HCT116 (cell line): ENCODE measurements at regions not wholly inside any gene's neighbourhood (a gene's known extent, or its start where the extent isn't known, plus 50 kb on each side); places are given as distances from the start of the nearest gene placed in this dataset.

Source experiments
- ATAC-seq: fragments of 200-7000 bp; cut with Tn5 transposase; 2 replicates; pipeline ENCODE4 v1.9.1; 2020; ENCODE audit warnings: mild to moderate bottlenecking, moderate library complexity
- BruUV-seq: library from RNA; stranded (reverse); fragments of 400-500 nt; replicated peaks from 2 replicates; lab custom pipeline; 2021; lab: Mats Ljungman, UMichigan
- CTCF ChIA-PET: fragments of 300-600 bp; sonication (Branson Sonifier 250); formaldehyde crosslinking; loops from one replicate; lab custom pipeline; 2021; ENCODE audit warnings: antibody characterized with exemption; lab: Charles Lee
- POLR2A ChIA-PET: fragments of 300-600, 350-600 bp; sonication (Branson Sonifier 250); formaldehyde crosslinking; loops from one replicate; lab custom pipeline; 2021; ENCODE audit warnings: antibody characterized with exemption; lab: Charles Lee
- RAD21 ChIA-PET, 2 experiments: fragments of 300-600 bp; sonication (Branson Sonifier 250); formaldehyde crosslinking; loops; one replicate each; lab custom pipeline; 2023; ENCODE audit warnings: low total read pairs in 2 of 2; ENCODE audit not compliant: uncharacterized antibody in 2 of 2, unreplicated experiment in 2 of 2, low non-redundant PET in 1 of 2; lab: Charles Lee
- DNase-seq: peaks from one replicate; pipeline ENCODE4 v3.0.0-alpha.2; 2010; ENCODE audit warnings: low read depth, low spot score
- H2AFZ ChIP-seq: fragments of 200-600 bp; shearing (Covaris generic), sonication (generic); 2 replicates; pipeline ENCODE4 v1.6.1; 2017; ENCODE audit warnings: low read depth, mixed run types, mixed read lengths, antibody characterized with exemption, low read length; ENCODE audit not compliant: poor library complexity, severe bottlenecking
- H3K27ac ChIP-seq: 2 replicates; pipeline ENCODE4 v1.5.1; 2012; ENCODE audit warnings: low read depth, low read length
- H3K27me3 ChIP-seq: fragments of 200-600 bp; sonication (generic); 2 replicates; pipeline ENCODE4 v1.6.1; 2016; ENCODE audit warnings: mixed run types, low read length, mixed read lengths; ENCODE audit not compliant: insufficient read depth
- H3K36me3 ChIP-seq, 2 experiments: fragments of 200-500 bp in 1 of 2; fragments of 200-600 bp in 1 of 2; sonication (Bioruptor generic) in 1 of 2; sonication (generic) in 1 of 2; 2 replicates each; pipeline versions ENCODE4 v1.5.1 to v1.6.1; 2014 to 2016; ENCODE audit warnings: low read length in 2 of 2, inconsistent platforms in 1 of 2, mixed read lengths in 1 of 2, mixed run types in 1 of 2; ENCODE audit not compliant: insufficient read depth in 2 of 2, control insufficient read depth in 1 of 2
- H3K4me1 ChIP-seq, 2 experiments: fragments of 200-600 bp in 1 of 2; sonication (generic) in 1 of 2; 2 replicates each; pipeline versions ENCODE4 v1.5.1 to v1.6.1; 2012 to 2017; ENCODE audit warnings: low read length in 2 of 2, inconsistent platforms in 1 of 2, mild to moderate bottlenecking in 1 of 2, mixed read lengths in 1 of 2, mixed run types in 1 of 2, moderate library complexity in 1 of 2; ENCODE audit not compliant: insufficient read depth in 2 of 2, control insufficient read depth in 1 of 2
- H3K4me2 ChIP-seq: fragments of 200-600 bp; sonication (generic); 2 replicates; pipeline ENCODE4 v1.6.1; 2017; ENCODE audit warnings: mixed run types, low read length, mixed read lengths
- H3K4me3 ChIP-seq, 2 experiments: fragments of 200-600 bp in 1 of 2; sonication (generic) in 1 of 2; replicated peaks in 1 of 2; 2 replicates each; pipeline ENCODE4 v1.5.1; 2011 to 2016; ENCODE audit warnings: low read length in 2 of 2, control low read depth in 1 of 2, low read depth in 1 of 2, mild to moderate bottlenecking in 1 of 2, mixed read lengths in 1 of 2, mixed run types in 1 of 2
- H3K79me2 ChIP-seq: fragments of 200-600 bp; sonication (generic); 2 replicates; pipeline ENCODE4 v1.6.1; 2017; ENCODE audit warnings: mild to moderate bottlenecking, mixed run types, low read length, moderate library complexity, mixed read lengths; ENCODE audit not compliant: insufficient read depth
- H3K9ac ChIP-seq: fragments of 200-600 bp; sonication (generic); 2 replicates; pipeline ENCODE4 v1.6.1; 2016; ENCODE audit warnings: low read length, mixed read lengths
- H3K9me2 ChIP-seq: fragments of 200-600 bp; sonication (generic), shearing (Covaris generic); 2 replicates; pipeline ENCODE4 v1.6.1; 2017; ENCODE audit warnings: mixed run types, mild to moderate bottlenecking, moderate library complexity; ENCODE audit not compliant: insufficient read depth
- H3K9me3 ChIP-seq, 2 experiments: fragments of 200-500 bp in 1 of 2; fragments of 200-600 bp in 1 of 2; sonication (Bioruptor generic) in 1 of 2; sonication (generic) in 1 of 2; 2 replicates each; pipeline ENCODE4 v1.6.1; 2014 to 2017; ENCODE audit warnings: low read length in 2 of 2, mixed read lengths in 2 of 2, inconsistent platforms in 1 of 2, low read depth in 1 of 2, mild to moderate bottlenecking in 1 of 2, mixed run types in 1 of 2, moderate library complexity in 1 of 2; ENCODE audit not compliant: control insufficient read depth in 1 of 2, insufficient read depth in 1 of 2
- H4K20me1 ChIP-seq: fragments of 200-600 bp; sonication (generic), shearing (Covaris generic); 2 replicates; pipeline ENCODE4 v1.6.1; 2017; ENCODE audit warnings: mixed run types, mild to moderate bottlenecking, moderate library complexity; ENCODE audit not compliant: insufficient read depth
- ATF3 ChIP-seq: IDR thresholded peaks from 2 replicates; pipeline ENCODE4 v1.6.1; 2012
- CTCF ChIP-seq, 3 experiments: fragments of 200-600 bp in 1 of 3; sonication (generic) in 1 of 3; IDR thresholded peaks in 2 of 3; conservative IDR thresholded peaks in 1 of 3; 2 replicates each; pipeline ENCODE4 v1.5.1; 2012 to 2017; ENCODE audit warnings: low read depth in 2 of 3, low read length in 2 of 3, antibody characterized with exemption in 1 of 3, borderline replicate concordance in 1 of 3, control low read depth in 1 of 3, mild to moderate bottlenecking in 1 of 3, mixed read lengths in 1 of 3, mixed run types in 1 of 3, moderate library complexity in 1 of 3; ENCODE audit not compliant: insufficient read depth in 1 of 3
- EGR1 ChIP-seq: IDR thresholded peaks from 2 replicates; pipeline ENCODE4 v1.6.1; 2012; ENCODE audit warnings: low read depth
- ELF1 ChIP-seq: IDR thresholded peaks from 2 replicates; pipeline ENCODE4 v1.6.1; 2012; ENCODE audit warnings: low read depth, borderline replicate concordance
- EZH2 ChIP-seq: fragments of 200-600 bp; sonication (generic); IDR thresholded peaks from 2 replicates; pipeline ENCODE4 v1.6.1; 2017; ENCODE audit warnings: antibody characterized with exemption, mixed run types
- EZH2phosphoT487 ChIP-seq: fragments of 200-600 bp; IDR thresholded peaks from 2 replicates; pipeline ENCODE4 v1.6.1; 2018; ENCODE audit warnings: antibody characterized with exemption, borderline replicate concordance
- FOSL1 ChIP-seq: IDR thresholded peaks from 2 replicates; pipeline ENCODE4 v1.6.1; 2012; ENCODE audit warnings: low read depth
- MAX ChIP-seq: IDR thresholded peaks from 2 replicates; pipeline ENCODE4 v1.6.1; 2012
- POLR2A ChIP-seq: IDR thresholded peaks from 2 replicates; pipeline ENCODE4 v1.7.0; 2011; ENCODE audit warnings: borderline replicate concordance; ENCODE audit not compliant: insufficient read depth, insufficient read length; ENCODE audit errors: extremely low read depth
- RAD21 ChIP-seq: IDR thresholded peaks from 2 replicates; pipeline ENCODE4 v1.6.1; 2012; ENCODE audit warnings: low read depth, mild to moderate bottlenecking
- REST ChIP-seq: IDR thresholded peaks from 2 replicates; pipeline ENCODE4 v1.6.1; 2012; ENCODE audit warnings: low read depth
- SIN3A ChIP-seq: IDR thresholded peaks from 2 replicates; pipeline ENCODE4 v1.6.1; 2012; ENCODE audit warnings: low read depth
- SP1 ChIP-seq: IDR thresholded peaks from 2 replicates; pipeline ENCODE4 v1.6.1; 2012; ENCODE audit warnings: low read depth
- SRF ChIP-seq: IDR thresholded peaks from 2 replicates; pipeline ENCODE4 v1.6.1; 2012; ENCODE audit warnings: low read depth
- TCF7L2 ChIP-seq: IDR thresholded peaks from 2 replicates; pipeline ENCODE4 v1.7.0; 2011; ENCODE audit warnings: borderline replicate concordance, inconsistent platforms; ENCODE audit not compliant: insufficient read depth, insufficient read length; ENCODE audit errors: extremely low read depth
- ZBTB33 ChIP-seq: IDR thresholded peaks from 2 replicates; pipeline ENCODE4 v1.6.1; 2011; ENCODE audit warnings: mild to moderate bottlenecking, low read length, moderate library complexity; ENCODE audit not compliant: insufficient replicate concordance; ENCODE audit errors: extremely low read depth
- ZNF274 ChIP-seq: fragments of 200-500 bp; sonication (Bioruptor generic); IDR thresholded peaks from 2 replicates; pipeline ENCODE4 v1.6.1; 2014; ENCODE audit warnings: mild to moderate bottlenecking, low read depth, low read length, inconsistent platforms
- intact Hi-C: fragments of 100-400 bp; cut with micrococcal nuclease; formaldehyde crosslinking; loops from 2 replicates; pipeline ENCODE4 v1.10.0; 2022

- no peak overlapping the region for H2AFZ ChIP-seq
- no peak for ATAC-seq
- TF ChIP-seq POLR2A (no peak), EZH2 (no peak), SP1 (no peak), SRF (no peak), EZH2phosphoT487 (no peak), FOSL1 (no peak), MAX (no peak), EGR1 (no peak), ZBTB33 (no peak), REST (no peak), TCF7L2 (no peak), ATF3 (no peak), ZNF274 (no peak), CTCF (IDR thresholded peaks at IDR 0.05 in 2 of 3, conservative IDR thresholded peaks at IDR 0.05 in 1 of 3; ENCODE audit: borderline replicate concordance in 1 of 3, insufficient read depth in 1 of 3, low read depth in 2 of 3, low read length in 2 of 3) (no peak), ELF1 (no peak), RAD21 (no peak), SIN3A (no peak)
- TF ChIP-seq, all 23 proteins: peak for 0
- DNase-seq: no peak
- H3K27me3 ChIP-seq: no peaks in the 10 kb centered on the region
- H3K27ac ChIP-seq: no peak overlapping the region
- no peak overlapping the region for H3K4me2 ChIP-seq
- intact Hi-C loops: no loop called here
- no peak overlapping the region for H3K4me3 ChIP-seq
- H3K36me3 ChIP-seq: no peaks in the 10 kb centered on the region
- ChIA-PET POLR2A (no interaction called here), RAD21 (no interaction called here), CTCF (no interaction called here)
- H3K9me2 ChIP-seq: no peaks in the 10 kb centered on the region
- H3K79me2 ChIP-seq: no peaks in the 10 kb centered on the region
- no peaks in the 10 kb centered on the region for H4K20me1 ChIP-seq
- H3K9ac ChIP-seq: no peak overlapping the region
- no peaks in the 10 kb centered on the region for H3K9me3 ChIP-seq
- H3K4me1 ChIP-seq: peaks cover 0 to under 1% of the 10 kb centered on the region in 2 experiments; a peak in 1 of 4 replicates
- BruUV-seq: no TSS peak
Measured at GRCh38 chr1:87717157-87717670, 388.5 kb downstream of the LMO4 start.
